ENCODE measurements at regions not wholly inside any gene's neighbourhood (a gene's known extent, or its start where the extent isn't known, plus 50 kb on each side); places are given as distances from the start of the nearest gene placed in this dataset.

DNA sequence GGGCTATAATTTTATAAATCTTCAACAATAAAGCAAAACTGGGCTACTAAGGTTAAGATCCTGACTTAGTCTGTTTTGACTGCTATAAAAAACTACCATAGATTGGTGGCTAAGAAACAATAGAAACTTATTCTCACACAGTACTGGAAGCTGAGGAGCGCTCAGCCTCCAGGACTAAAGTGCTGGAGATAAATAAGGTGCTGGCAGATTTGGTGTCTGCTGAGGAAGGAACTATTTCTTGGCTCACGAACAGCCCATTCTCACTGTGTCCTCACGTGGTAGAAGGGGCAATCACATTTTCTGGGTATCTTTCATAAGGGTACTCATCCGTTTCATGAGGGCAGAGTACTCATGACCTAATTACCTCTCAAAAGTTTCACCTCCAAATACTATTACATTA, 166.8 kb upstream of the CBLB start:
- no peak overlapping the region for H3K4me3 ChIP-seq
- no peak for DNase-seq
- intact Hi-C loops (cut with micrococcal nuclease) = no loop called here
- no peaks in the 10 kb centered on the region for H3K27me3 ChIP-seq (ENCODE audit: low read depth)
- peaks cover 25% of the 10 kb centered on the region for H3K9me3 ChIP-seq (replicated peaks)
- TF ChIP-seq, protein P1, sequence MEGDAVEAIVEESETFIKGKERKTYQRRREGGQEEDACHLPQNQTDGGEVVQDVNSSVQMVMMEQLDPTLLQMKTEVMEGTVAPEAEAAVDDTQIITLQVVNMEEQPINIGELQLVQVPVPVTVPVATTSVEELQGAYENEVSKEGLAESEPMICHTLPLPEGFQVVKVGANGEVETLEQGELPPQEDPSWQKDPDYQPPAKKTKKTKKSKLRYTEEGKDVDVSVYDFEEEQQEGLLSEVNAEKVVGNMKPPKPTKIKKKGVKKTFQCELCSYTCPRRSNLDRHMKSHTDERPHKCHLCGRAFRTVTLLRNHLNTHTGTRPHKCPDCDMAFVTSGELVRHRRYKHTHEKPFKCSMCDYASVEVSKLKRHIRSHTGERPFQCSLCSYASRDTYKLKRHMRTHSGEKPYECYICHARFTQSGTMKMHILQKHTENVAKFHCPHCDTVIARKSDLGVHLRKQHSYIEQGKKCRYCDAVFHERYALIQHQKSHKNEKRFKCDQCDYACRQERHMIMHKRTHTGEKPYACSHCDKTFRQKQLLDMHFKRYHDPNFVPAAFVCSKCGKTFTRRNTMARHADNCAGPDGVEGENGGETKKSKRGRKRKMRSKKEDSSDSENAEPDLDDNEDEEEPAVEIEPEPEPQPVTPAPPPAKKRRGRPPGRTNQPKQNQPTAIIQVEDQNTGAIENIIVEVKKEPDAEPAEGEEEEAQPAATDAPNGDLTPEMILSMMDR (IDR thresholded peaks at IDR 0.05; ENCODE audit: borderline replicate concordance) = no peak
- H3K4me1 ChIP-seq = peaks cover 6% of the 10 kb centered on the region
- no peaks in the 10 kb centered on the region for H3K36me3 ChIP-seq
- H3K27ac ChIP-seq (replicated peaks) = no peak overlapping the region

DNA sequence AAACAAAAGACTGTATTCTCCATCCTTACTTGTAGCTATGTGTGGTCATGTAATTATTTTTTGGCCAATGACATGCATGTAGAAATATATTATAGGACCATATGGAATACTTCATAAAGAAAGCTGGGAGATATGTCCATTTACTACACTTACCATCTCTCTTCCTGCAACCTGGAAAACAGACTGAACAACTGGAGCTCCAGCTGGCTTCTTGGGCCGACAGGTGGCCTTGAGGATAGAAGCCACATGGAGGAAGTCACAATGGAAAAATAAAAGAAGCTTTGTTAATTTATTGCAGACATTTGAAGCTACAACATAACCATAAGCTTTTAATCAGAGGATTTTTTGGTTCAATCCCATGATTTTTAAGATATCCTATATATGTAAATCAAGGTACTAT, 167.9 kb upstream of the CBLB start:
- Histone ChIP-seq H3K36me3 (no peaks in the 10 kb centered on the region), H3K27ac (replicated peaks) (no peak overlapping the region), H3K9me3 (replicated peaks) (peaks cover 25% of the 10 kb centered on the region), H3K4me1 (peaks cover 6% of the 10 kb centered on the region), H3K4me3 (no peak overlapping the region), H3K27me3 (ENCODE audit: low read depth) (no peaks in the 10 kb centered on the region)
- TF ChIP-seq, protein P1 (IDR thresholded peaks at IDR 0.05; ENCODE audit: borderline replicate concordance) = no peak
- DNase-seq = no peak
- intact Hi-C loops (cut with micrococcal nuclease) = no loop called here

DNA sequence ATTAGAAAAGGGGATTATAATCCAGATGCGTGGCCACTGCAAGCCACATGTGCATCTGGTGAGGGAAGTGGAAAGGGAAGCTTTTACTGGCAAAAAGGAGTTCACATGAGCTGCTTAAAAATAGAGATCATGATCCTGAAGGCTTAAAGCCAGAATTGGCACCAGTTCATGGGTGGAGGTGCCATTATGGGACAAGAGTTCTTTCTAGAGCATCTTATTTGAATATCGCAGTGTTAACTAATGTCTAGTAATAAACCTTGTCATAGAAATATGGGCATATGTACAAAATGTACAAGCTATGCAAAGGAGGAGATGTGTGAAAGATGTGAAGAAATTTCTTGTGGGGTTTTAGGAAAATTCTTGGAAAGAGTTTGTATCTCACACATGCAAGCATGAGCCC, 178.4 kb upstream of the CBLB start:
- no peaks in the 10 kb centered on the region for H3K9me3 ChIP-seq (replicated peaks)
- H3K27ac ChIP-seq (replicated peaks) = no peak overlapping the region
- no peaks in the 10 kb centered on the region for H3K27me3 ChIP-seq (ENCODE audit: low read depth)
- no peaks in the 10 kb centered on the region for H3K36me3 ChIP-seq
- no peak overlapping the region for H3K4me3 ChIP-seq
- intact Hi-C loops (cut with micrococcal nuclease) = no loop called here
- H3K4me1 ChIP-seq = no peaks in the 10 kb centered on the region
- DNase-seq = no peak
- TF ChIP-seq, protein P1 (IDR thresholded peaks at IDR 0.05; ENCODE audit: borderline replicate concordance) = no peak

DNA sequence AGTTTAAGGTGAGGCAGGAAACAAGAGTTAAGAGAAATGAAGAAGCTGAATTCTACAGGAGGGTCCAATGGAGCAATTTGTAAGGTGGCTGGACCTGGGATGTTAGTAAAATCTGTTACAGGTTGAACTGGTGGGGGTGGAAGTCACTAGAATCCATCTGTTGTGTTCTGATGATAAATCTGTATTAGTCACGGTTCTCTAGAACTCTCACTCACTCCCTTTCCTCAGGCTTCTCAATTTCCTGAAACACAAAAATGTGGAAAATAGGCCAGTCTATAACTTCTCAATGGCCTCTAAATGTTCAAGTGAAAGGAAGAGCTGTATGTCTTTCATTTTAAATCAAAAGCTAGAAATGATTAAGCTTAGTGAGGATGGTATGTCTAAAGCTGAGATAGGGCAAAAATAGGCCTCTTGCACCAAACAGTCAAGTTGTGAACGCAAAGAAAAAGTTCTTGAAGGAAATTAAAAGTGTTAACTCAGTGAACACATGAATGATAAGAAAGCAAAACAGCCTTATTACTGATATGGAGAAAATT, 180.2 kb upstream of the CBLB start:
- TF ChIP-seq, protein P1 (IDR thresholded peaks at IDR 0.05; ENCODE audit: borderline replicate concordance) = no peak
- intact Hi-C loops (cut with micrococcal nuclease) = no loop called here
- Histone ChIP-seq H3K4me1 (no peaks in the 10 kb centered on the region), H3K27me3 (ENCODE audit: low read depth) (no peaks in the 10 kb centered on the region), H3K9me3 (replicated peaks) (no peaks in the 10 kb centered on the region), H3K4me3 (no peak overlapping the region), H3K36me3 (no peaks in the 10 kb centered on the region), H3K27ac (replicated peaks) (no peak overlapping the region)
- no peak for DNase-seq

DNA sequence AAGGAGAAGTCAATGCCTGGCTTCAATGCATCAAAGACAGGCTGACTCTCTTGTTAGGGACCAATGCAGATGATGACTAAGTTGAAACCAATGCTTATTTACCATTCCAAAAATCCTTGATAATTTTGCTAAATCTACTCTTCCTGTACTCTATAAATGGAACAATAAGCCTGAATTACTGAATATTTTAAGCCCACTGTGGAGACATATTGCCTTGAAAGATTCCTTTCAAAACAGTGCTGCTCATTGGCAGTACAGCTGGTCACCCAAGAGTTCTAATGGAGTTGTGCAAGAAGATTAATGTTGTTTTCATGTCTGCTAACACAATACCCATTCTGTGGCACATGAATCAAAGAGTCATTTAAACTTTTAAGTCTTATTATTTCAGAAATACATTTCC, 181.0 kb upstream of the CBLB start:
- Histone ChIP-seq H3K4me3 (no peak overlapping the region), H3K4me1 (no peaks in the 10 kb centered on the region), H3K9me3 (replicated peaks) (no peaks in the 10 kb centered on the region), H3K27me3 (ENCODE audit: low read depth) (no peaks in the 10 kb centered on the region), H3K36me3 (no peaks in the 10 kb centered on the region), H3K27ac (replicated peaks) (no peak overlapping the region)
- DNase-seq = no peak
- TF ChIP-seq, protein P1 (IDR thresholded peaks at IDR 0.05; ENCODE audit: borderline replicate concordance) = no peak
- intact Hi-C loops (cut with micrococcal nuclease) = no loop called here
